ENCODE measurements at regions not wholly inside any gene's neighbourhood (a gene's known extent, or its start where the extent isn't known, plus 50 kb on each side); places are given as distances from the start of the nearest gene placed in this dataset.
A peak's percentile ranks its signal among the peaks of the same experiment; 100 is the strongest.

GRCh38 chr3:135885885-135886284, 79.6 kb upstream of the PPP2R3A start:
- DNase-seq, result no peak

GRCh38 chr3:135887220-135887619, 78.3 kb upstream of the PPP2R3A start:
- no peak for DNase-seq

GRCh38 chr3:135889443-135889842, 76.1 kb upstream of the PPP2R3A start:
- DNase-seq, result no peak

GRCh38 chr3:135891121-135891520, 74.4 kb upstream of the PPP2R3A start:
- no peak for DNase-seq

- DNase-seq, result peak; percentile 23
Observed at GRCh38 chr3:135895106-135895733, 70.3 kb upstream of the PPP2R3A start.

- DNase-seq, result no peak
Observed at GRCh38 chr3:135895734-135896121, 69.8 kb upstream of the PPP2R3A start.

- DNase-seq, result no peak
Observed at GRCh38 chr3:135896613-135897012, 68.9 kb upstream of the PPP2R3A start.

GRCh38 chr3:135897715-135898114, 67.8 kb upstream of the PPP2R3A start:
- no peak for DNase-seq

GRCh38 chr3:135898774-135899173, 66.8 kb upstream of the PPP2R3A start:
- DNase-seq, result no peak

GRCh38 chr3:135905058-135905724, 60.3 kb upstream of the PPP2R3A start:
- no peak for DNase-seq

GRCh38 chr3:135907422-135908165, 57.9 kb upstream of the PPP2R3A start:
- no peak for DNase-seq

GRCh38 chr3:135908225-135908624, 57.3 kb upstream of the PPP2R3A start:
- DNase-seq, result no peak

- DNase-seq, result no peak
Observed at GRCh38 chr3:135908737-135909136, 56.8 kb upstream of the PPP2R3A start.

GRCh38 chr3:135911110-135911509, 54.4 kb upstream of the PPP2R3A start:
- DNase-seq, result no peak

GRCh38 chr3:135915206-135915605, 50.3 kb upstream of the PPP2R3A start:
- DNase-seq, result no peak
